Liver (tissue), 8 donors: ENCODE measurements at regions not wholly inside any gene's neighbourhood (a gene's known extent, or its start where the extent isn't known, plus 50 kb on each side); places are given as distances from the start of the nearest gene placed in this dataset.

ENCODE experiments used
- DNase-seq: peaks from one replicate; pipeline ENCODE4 v3.0.0-alpha.2; 2017; ENCODE audit warnings: low spot score
- H3K27ac ChIP-seq, 2 donors: one replicate each; pipeline ENCODE4 v1.7.0; 2013; ENCODE audit warnings: inconsistent platforms in 2 of 2, low read length in 2 of 2, control low read depth in 1 of 2, low read depth in 1 of 2, mild to moderate bottlenecking in 1 of 2
- H3K27me3 ChIP-seq, 4 donors: one replicate each; pipeline versions ENCODE4 v1.6.1 to v1.7.0; 2013; ENCODE audit warnings: low read length in 3 of 4, inconsistent platforms in 1 of 4, mild to moderate bottlenecking in 1 of 4, moderate library complexity in 1 of 4; ENCODE audit not compliant: control insufficient read depth in 4 of 4, insufficient read depth in 4 of 4
- H3K36me3 ChIP-seq, 4 donors: one replicate each; pipeline versions ENCODE4 v1.6.1 to v1.7.0; 2013; ENCODE audit warnings: low read length in 3 of 4, mild to moderate bottlenecking in 3 of 4, low read depth in 1 of 4, moderate library complexity in 1 of 4; ENCODE audit not compliant: control insufficient read depth in 4 of 4, insufficient read depth in 3 of 4
- H3K4me1 ChIP-seq, 4 donors: one replicate each; pipeline versions ENCODE4 v1.6.1 to v1.7.0; 2013; ENCODE audit warnings: low read length in 3 of 4, mild to moderate bottlenecking in 3 of 4, moderate library complexity in 1 of 4; ENCODE audit not compliant: control insufficient read depth in 4 of 4, insufficient read depth in 4 of 4
- H3K4me3 ChIP-seq, 3 donors: one replicate each; pipeline versions ENCODE4 v1.6.1 to v1.7.0; 2013; ENCODE audit warnings: low read length in 3 of 3, control low read depth in 1 of 3, low read depth in 1 of 3, mild to moderate bottlenecking in 1 of 3
- H3K9ac ChIP-seq, 2 donors: one replicate each; pipeline ENCODE4 v1.7.0; 2013; ENCODE audit warnings: low read length in 2 of 2, mild to moderate bottlenecking in 2 of 2, moderate library complexity in 2 of 2, control low read depth in 1 of 2, low read depth in 1 of 2
- H3K9me3 ChIP-seq, 4 donors: one replicate each; pipeline versions ENCODE4 v1.6.1 to v1.7.0; 2013; ENCODE audit warnings: low read length in 3 of 4; ENCODE audit not compliant: control insufficient read depth in 4 of 4
- EGR1 ChIP-seq, 2 donors: IDR thresholded peaks; 2 replicates each; pipeline ENCODE4 v1.6.1; 2016 to 2018; ENCODE audit warnings: antibody characterized with exemption in 2 of 2, low read depth in 2 of 2
- FOXA1 ChIP-seq: IDR thresholded peaks from 2 replicates; pipeline ENCODE4 v1.6.1; 2016; ENCODE audit warnings: antibody characterized with exemption
- FOXA2 ChIP-seq: IDR thresholded peaks from 2 replicates; pipeline ENCODE4 v1.6.1; 2016; ENCODE audit warnings: antibody characterized with exemption
- GABPA ChIP-seq, 2 donors: IDR thresholded peaks in 1 of 2; conservative IDR thresholded peaks in 1 of 2; 2 replicates each; pipeline ENCODE4 v1.6.1; 2016; ENCODE audit warnings: antibody characterized with exemption in 2 of 2, mild to moderate bottlenecking in 1 of 2, moderate library complexity in 1 of 2
- HNF4A ChIP-seq, 2 donors: conservative IDR thresholded peaks; 2 replicates each; pipeline ENCODE4 v1.6.1; 2016; ENCODE audit warnings: antibody characterized with exemption in 2 of 2, mild to moderate bottlenecking in 2 of 2
- HNF4G ChIP-seq: IDR thresholded peaks from 2 replicates; pipeline ENCODE4 v1.6.1; 2016; ENCODE audit warnings: antibody characterized with exemption
- JUND ChIP-seq, 2 donors: IDR thresholded peaks; 2 replicates each; pipeline ENCODE4 v1.6.1; 2016; ENCODE audit warnings: antibody characterized with exemption in 2 of 2
- NR2F2 ChIP-seq: IDR thresholded peaks from 2 replicates; pipeline ENCODE4 v1.6.1; 2016; ENCODE audit warnings: antibody characterized with exemption
- RAD21 ChIP-seq, 2 donors: IDR thresholded peaks; 2 replicates each; pipeline ENCODE4 v1.6.1; 2016; ENCODE audit warnings: antibody characterized with exemption in 2 of 2, mild to moderate bottlenecking in 2 of 2
- RXRA ChIP-seq, 2 donors: IDR thresholded peaks; 2 replicates each; pipeline ENCODE4 v1.6.1; 2017 to 2018; ENCODE audit warnings: antibody characterized with exemption in 2 of 2, mild to moderate bottlenecking in 1 of 2
- SP1 ChIP-seq: IDR thresholded peaks from 2 replicates; pipeline ENCODE4 v1.6.1; 2018; ENCODE audit warnings: antibody characterized with exemption, mild to moderate bottlenecking
- YY1 ChIP-seq: IDR thresholded peaks from 2 replicates; pipeline ENCODE4 v1.6.1; 2016; ENCODE audit warnings: antibody characterized with exemption, mild to moderate bottlenecking
- WGBS: extraction: QIAGEN DNeasy Blood & Tissue Kit; methylation state at CpG from one replicate; pipeline ENCODE4 v1.1.7; 2013; 5-methylcytosine and 5-hydroxymethylcytosine counted together
- TF ChIP-seq, protein P1 (sequence below): IDR thresholded peaks from 2 replicates; pipeline ENCODE4 v1.6.1; 2016; ENCODE audit warnings: antibody characterized with exemption, mild to moderate bottlenecking
- TF ChIP-seq, protein P2 (sequence below): IDR thresholded peaks from 2 replicates; pipeline ENCODE4 v1.6.1; 2016; ENCODE audit warnings: antibody characterized with exemption
- TF ChIP-seq, protein P3 (sequence below): fragments of 150-350 bp; IDR thresholded peaks from 2 replicates; pipeline ENCODE4 v1.5.1; 2017; ENCODE audit warnings: improper control_type of control experiment, low read depth, low read length; ENCODE audit not compliant: missing input control
- donor health status: healthy.
- donor health status: healthy.
- donor health status: healthy.
- donor health status: healthy.
- donor health status: healthy.

DNA sequence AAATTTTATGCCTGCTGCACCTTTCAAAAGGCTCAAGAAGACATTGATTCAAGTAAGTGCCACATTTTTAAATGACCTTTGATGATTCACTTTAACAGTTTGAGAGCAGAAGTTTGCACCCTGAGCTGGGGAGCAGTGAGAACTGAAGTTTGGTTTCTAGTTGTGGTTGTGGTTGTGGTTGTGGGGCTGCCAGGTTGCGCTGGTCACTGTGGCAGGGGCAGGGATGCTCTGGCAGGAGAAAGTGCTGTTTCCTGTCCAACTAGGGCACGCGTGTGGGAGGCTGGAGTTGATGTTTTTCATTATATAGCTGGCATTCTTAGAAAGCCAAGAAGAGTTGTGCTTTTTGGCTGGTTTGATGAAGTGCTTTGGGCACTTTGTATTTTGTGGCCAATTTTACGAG lies 339.7 kb upstream of the NR2F2 start (continued):
- TF ChIP-seq, protein P1, sequence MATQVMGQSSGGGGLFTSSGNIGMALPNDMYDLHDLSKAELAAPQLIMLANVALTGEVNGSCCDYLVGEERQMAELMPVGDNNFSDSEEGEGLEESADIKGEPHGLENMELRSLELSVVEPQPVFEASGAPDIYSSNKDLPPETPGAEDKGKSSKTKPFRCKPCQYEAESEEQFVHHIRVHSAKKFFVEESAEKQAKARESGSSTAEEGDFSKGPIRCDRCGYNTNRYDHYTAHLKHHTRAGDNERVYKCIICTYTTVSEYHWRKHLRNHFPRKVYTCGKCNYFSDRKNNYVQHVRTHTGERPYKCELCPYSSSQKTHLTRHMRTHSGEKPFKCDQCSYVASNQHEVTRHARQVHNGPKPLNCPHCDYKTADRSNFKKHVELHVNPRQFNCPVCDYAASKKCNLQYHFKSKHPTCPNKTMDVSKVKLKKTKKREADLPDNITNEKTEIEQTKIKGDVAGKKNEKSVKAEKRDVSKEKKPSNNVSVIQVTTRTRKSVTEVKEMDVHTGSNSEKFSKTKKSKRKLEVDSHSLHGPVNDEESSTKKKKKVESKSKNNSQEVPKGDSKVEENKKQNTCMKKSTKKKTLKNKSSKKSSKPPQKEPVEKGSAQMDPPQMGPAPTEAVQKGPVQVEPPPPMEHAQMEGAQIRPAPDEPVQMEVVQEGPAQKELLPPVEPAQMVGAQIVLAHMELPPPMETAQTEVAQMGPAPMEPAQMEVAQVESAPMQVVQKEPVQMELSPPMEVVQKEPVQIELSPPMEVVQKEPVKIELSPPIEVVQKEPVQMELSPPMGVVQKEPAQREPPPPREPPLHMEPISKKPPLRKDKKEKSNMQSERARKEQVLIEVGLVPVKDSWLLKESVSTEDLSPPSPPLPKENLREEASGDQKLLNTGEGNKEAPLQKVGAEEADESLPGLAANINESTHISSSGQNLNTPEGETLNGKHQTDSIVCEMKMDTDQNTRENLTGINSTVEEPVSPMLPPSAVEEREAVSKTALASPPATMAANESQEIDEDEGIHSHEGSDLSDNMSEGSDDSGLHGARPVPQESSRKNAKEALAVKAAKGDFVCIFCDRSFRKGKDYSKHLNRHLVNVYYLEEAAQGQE: no peak
- TF ChIP-seq JUND (IDR thresholded peaks at IDR 0.05) (no peak), RXRA (IDR thresholded peaks at IDR 0.05) (no peak), FOXA2 (no peak), FOXA1 (no peak), SP1 (no peak), YY1 (no peak), GABPA (IDR thresholded peaks at IDR 0.05 in 1 of 2, conservative IDR thresholded peaks at IDR 0.05 in 1 of 2) (no peak), EGR1 (IDR thresholded peaks at IDR 0.05; ENCODE audit: low read depth in 2 of 2) (no peak)
- TF ChIP-seq, protein P2, sequence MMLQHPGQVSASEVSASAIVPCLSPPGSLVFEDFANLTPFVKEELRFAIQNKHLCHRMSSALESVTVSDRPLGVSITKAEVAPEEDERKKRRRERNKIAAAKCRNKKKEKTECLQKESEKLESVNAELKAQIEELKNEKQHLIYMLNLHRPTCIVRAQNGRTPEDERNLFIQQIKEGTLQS: no peak

DNA sequence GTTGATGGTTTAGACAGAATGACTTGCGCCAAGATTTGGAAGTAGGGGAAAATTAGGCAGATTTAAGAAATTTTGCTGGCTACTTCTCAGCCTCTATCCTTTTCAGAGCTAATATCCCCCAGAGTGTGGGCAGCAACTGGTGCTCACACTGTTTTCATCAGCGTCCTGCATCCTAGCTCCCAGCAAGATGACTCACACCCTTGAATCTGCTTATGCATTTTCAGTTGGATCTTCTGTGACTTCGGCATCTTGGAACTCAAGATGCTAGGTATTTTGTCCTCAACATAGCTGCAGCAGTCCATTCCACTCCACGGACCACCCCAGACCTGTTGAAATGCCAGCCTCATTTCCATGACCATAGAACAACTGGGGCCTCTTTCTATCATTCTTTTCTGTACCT lies 336.1 kb upstream of the NR2F2 start:
- Histone ChIP-seq H3K36me3 (no peaks in the 10 kb centered on the region), H3K4me3 (no peak overlapping the region), H3K27ac (no peak overlapping the region), H3K4me1 (no peaks in the 10 kb centered on the region), H3K27me3 (no peaks in the 10 kb centered on the region), H3K9ac (no peak overlapping the region), H3K9me3 (no peaks in the 10 kb centered on the region)
- no peak for DNase-seq
- TF ChIP-seq FOXA2 (no peak), NR2F2 (no peak), HNF4G (no peak), FOXA1 (no peak), HNF4A (conservative IDR thresholded peaks at IDR 0.05) (no peak), GABPA (IDR thresholded peaks at IDR 0.05 in 1 of 2, conservative IDR thresholded peaks at IDR 0.05 in 1 of 2) (no peak), YY1 (no peak), RAD21 (IDR thresholded peaks at IDR 0.05) (no peak), EGR1 (IDR thresholded peaks at IDR 0.05; ENCODE audit: low read depth in 2 of 2) (no peak), SP1 (no peak)
- TF ChIP-seq, protein P3, sequence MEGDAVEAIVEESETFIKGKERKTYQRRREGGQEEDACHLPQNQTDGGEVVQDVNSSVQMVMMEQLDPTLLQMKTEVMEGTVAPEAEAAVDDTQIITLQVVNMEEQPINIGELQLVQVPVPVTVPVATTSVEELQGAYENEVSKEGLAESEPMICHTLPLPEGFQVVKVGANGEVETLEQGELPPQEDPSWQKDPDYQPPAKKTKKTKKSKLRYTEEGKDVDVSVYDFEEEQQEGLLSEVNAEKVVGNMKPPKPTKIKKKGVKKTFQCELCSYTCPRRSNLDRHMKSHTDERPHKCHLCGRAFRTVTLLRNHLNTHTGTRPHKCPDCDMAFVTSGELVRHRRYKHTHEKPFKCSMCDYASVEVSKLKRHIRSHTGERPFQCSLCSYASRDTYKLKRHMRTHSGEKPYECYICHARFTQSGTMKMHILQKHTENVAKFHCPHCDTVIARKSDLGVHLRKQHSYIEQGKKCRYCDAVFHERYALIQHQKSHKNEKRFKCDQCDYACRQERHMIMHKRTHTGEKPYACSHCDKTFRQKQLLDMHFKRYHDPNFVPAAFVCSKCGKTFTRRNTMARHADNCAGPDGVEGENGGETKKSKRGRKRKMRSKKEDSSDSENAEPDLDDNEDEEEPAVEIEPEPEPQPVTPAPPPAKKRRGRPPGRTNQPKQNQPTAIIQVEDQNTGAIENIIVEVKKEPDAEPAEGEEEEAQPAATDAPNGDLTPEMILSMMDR: no peak
- TF ChIP-seq, protein P1: no peak
- TF ChIP-seq, protein P2: no peak
- 87% methylated on average over 4 of the region's 4 CpGs for WGBS
